HTR-8/SVneo (cell line): ENCODE measurements at regions not wholly inside any gene's neighbourhood (a gene's known extent, or its start where the extent isn't known, plus 50 kb on each side); places are given as distances from the start of the nearest gene placed in this dataset.

ENCODE experiments used
- DNase-seq: peaks from one replicate; pipeline ENCODE4 v3.0.0; 2011; ENCODE audit warnings: low spot score, mixed read lengths; ENCODE audit not compliant: insufficient read length
- FAIRE-seq: peaks from 2 replicates; lab custom pipeline; 2011; peaks lifted over from hg19 to GRCh38; lab: Jason Lieb, UNC

DNA sequence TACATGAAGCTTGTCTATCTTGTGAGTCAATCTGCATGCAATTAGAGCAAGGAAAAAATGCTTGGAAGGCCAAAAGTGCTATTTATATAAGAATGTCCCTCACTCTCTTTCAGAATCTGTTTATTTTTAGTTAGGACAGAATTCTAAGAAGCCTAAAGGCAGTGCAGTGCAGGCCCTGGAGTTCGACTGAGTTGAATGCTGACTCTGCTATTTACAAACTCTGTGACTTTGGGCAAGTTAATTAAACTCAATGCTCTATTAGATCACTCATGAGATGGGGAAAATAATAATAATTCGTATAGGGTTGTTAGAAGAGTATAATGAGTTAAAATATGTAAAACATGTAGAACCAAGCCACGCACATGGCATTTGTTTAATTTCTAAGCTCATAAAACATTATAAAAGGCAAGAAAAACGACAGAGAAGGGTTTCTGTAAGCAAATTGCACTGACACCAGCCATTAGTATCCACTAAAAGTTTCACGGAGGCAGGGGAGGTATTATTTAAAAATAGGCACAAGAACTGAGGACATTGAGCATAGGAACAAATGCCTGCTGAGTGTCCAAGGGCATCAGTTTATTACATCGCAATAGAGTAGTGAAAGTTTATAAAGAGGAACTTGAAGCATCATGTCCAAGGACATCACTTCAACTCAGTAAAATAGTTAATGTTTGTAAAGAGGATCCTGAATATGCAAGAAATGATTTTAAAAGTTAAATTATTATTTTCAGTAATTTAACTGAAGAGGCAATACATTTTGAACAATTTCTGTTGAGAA is 115.0 kb upstream of the INPP4B start:
- FAIRE-seq, result no peak
- no peak for DNase-seq

- DNase-seq, result no peak
- no peak for FAIRE-seq
Measured at GRCh38 chr4:142961866-142962265, 115.8 kb upstream of the INPP4B start.

- DNase-seq, result no peak
- FAIRE-seq, result no peak
Measured at GRCh38 chr4:142974328-142974727, 128.2 kb upstream of the INPP4B start.

GRCh38 chr4:142975618-142976017 is 129.5 kb upstream of the INPP4B start:
- DNase-seq (no peak), FAIRE-seq (no peak)

GRCh38 chr4:142976482-142976881 is 130.4 kb upstream of the INPP4B start:
- no peak for DNase-seq
- no peak for FAIRE-seq

DNA sequence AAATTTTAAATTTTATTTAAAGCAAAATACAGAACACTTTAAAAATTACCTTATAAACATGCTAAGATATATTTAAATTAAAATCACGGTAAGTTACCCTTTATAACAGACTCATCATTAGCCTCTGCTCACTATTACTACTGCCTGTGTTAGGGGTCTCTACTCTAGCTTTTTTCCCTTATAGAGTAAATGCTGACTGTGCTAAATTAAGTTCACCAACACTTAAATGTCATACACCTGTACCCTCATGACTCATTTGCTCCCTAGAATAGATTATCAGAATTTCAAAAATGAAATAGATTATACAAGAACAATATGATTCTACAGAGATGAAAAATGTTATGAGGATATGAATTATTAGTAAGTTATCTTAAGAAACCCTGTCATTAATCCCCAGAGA is 131.1 kb upstream of the INPP4B start:
- FAIRE-seq, result no peak

GRCh38 chr4:142983065-142983464 is 137.0 kb upstream of the INPP4B start:
- no peak for FAIRE-seq
- no peak for DNase-seq

More for the DNA sequence above, 131.1 kb upstream of the INPP4B start:
- DNase-seq, result no peak

- FAIRE-seq, result no peak
Measured at GRCh38 chr4:142983589-142983988, 137.5 kb upstream of the INPP4B start.

DNA sequence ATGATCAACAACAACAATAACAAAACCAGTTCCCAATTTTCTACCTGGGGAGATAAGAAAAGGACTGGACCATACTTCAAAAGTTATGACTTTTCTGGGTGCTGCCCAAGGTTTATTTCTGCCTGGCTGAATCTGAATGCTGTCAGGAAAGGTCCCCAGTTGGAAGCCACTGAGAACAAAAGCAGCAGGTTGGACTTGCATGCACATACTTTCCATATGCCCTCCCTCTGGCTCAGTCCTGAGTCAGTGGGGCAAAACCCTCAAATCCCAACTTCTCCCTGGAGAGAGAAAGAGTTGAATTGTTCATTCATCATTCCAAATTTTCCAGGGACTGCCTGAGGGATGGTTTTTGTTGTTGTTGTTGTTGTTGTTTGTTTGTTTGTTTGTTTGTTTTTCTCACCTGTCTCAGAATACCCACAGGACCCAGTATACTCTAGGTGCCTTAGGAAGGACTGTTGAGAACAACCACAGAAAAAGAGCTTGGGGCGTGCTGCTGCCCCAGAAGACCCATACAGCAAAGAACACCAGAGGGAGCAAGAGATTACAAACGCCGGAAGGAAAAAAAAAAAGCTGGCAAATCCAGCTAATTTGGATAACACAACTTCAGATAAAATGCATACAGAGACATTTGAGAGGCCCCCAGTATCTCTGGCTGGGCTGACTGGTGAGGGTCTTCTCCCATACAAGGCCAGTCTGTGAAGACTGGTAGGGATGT is 138.9 kb upstream of the INPP4B start:
- DNase-seq (peak; percentile 11), FAIRE-seq (no peak)

More at GRCh38 chr4:142983589-142983988, 137.5 kb upstream of the INPP4B start:
- no peak for DNase-seq

DNA sequence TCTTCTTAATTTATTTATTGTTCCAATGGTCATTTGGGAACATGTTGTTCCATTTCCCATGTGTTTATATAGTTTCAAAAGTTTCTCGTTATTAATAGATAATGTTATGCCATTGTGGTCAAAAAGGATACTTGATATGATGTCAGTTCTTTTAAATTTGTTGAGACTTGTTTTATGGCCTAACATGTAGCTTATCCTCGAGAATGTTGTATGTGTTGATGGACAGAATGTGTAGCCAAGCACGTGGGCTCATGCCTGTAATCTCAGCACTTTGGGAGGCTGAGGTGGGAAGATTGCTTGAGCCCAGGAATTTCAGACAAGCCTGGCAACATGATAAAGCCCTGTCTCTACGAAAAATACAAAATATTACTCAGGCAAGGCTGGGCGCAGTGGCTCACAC is 168.5 kb upstream of the USP38 start:
- FAIRE-seq, result no peak
- DNase-seq, result no peak

GRCh38 chr4:143017210-143017609 is 167.5 kb upstream of the USP38 start:
- no peak for FAIRE-seq

GRCh38 chr4:143019351-143019750 is 165.4 kb upstream of the USP38 start:
- FAIRE-seq, result no peak
- no peak for DNase-seq

More at GRCh38 chr4:143017210-143017609, 167.5 kb upstream of the USP38 start:
- DNase-seq, result no peak

DNA sequence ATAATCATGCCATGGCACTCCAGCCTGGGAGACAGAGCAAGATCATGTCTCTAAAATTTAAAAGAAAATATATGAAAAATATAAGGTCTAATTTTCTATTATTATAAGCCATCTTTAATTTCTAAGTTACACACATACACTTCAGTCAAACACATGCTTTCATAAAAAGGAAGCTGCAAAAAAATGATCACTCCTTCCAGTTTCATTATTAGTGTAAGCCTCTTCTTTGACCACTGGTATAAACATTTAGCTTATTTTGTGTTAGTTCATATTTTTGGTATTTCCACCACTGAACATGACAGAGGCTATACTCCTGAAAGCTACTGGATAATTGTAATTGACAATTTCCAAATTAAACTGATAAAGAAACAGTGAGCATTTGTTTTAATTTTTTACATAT is 163.3 kb upstream of the USP38 start:
- DNase-seq (no peak), FAIRE-seq (no peak)

GRCh38 chr4:143023239-143023918 is 161.3 kb upstream of the USP38 start:
- DNase-seq (no peak), FAIRE-seq (no peak)

GRCh38 chr4:143025081-143025704 is 159.5 kb upstream of the USP38 start:
- DNase-seq, result peak; percentile 11

DNA sequence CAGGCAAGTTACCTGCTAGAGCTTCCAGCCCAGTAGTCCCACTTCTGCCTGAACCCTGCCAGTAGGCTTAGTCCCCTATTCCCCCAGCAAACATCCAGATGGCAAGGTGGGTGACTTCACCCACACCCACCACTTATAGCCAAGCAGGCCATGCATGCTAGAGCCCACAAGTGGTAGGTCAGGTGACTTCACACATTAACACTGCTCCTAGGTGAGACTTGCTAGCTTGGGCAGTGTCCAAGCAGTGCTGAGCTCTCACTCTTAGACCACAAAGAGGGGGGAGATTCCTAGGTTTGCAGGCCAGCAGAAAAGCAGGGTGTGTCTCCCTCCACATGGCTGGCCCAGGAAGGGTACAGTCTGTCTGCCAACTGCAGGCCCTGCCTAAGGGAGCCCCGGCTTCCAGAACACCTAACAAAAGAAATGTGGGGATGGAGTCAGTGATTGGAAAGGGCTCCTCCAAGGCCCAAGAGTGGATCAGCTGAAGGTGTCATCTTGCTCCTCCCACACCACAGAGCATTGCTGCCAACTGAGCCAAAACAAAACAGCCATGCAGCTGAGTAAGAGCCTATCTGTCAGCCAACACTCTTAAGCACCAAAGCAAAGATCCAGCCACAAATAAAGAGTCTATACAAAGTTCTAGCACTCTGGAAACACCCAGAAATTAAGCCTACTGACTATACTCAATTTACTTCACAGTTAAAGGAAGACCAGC is 158.1 kb upstream of the USP38 start:
- DNase-seq (no peak), FAIRE-seq (no peak)

More at GRCh38 chr4:143025081-143025704, 159.5 kb upstream of the USP38 start:
- FAIRE-seq, result no peak

DNA sequence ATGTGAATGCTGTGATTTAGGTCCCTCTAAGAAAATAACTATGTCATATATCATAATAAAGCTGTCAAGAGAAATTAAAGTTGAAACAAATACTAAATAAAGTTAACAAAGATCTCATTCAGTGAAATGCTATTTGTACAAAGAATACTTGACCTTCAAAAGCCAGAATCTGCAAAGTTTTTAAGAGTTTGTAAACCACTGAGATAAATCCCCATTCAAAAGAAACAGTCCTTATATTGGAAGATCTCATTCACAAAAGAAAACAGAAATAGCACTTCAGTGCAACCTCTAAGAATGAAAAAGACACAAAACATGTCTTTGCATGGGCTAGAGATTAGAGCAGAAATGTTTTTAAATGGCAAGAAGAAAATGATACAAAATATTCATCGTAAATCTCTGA is 149.1 kb upstream of the USP38 start:
- FAIRE-seq (no peak), DNase-seq (no peak)

GRCh38 chr4:143036443-143036842 is 148.3 kb upstream of the USP38 start:
- DNase-seq, result no peak
- FAIRE-seq, result no peak

DNA sequence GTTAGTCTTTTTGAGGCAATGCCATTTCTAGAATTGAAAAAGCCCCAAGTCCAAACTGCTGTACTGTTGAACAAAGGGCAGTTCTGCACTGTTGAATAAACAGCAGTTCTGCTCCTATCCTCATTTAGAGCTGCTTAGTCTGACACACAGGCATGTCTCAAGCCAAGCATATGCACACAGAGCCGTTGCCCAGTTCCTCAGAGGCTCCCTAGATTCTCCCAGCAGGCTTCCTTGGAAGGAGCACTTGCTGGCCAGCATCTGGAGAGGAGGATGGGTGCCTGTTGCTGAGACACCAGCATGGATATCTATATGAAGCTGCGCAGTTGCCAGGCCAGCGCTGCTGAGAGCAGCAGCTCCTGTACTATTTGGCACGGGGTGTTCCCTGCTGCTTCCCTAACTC is 138.3 kb upstream of the USP38 start:
- FAIRE-seq (no peak), DNase-seq (no peak)

GRCh38 chr4:143046906-143047305 is 137.8 kb upstream of the USP38 start:
- FAIRE-seq (no peak), DNase-seq (no peak)
